Amniotic stem cell (primary cell): ENCODE measurements at regions not wholly inside any gene's neighbourhood (a gene's known extent, or its start where the extent isn't known, plus 50 kb on each side); places are given as distances from the start of the nearest gene placed in this dataset.
A peak's percentile ranks its signal among the peaks of the same experiment; 100 is the strongest.

Experiments used
- DNase-seq: peaks from one replicate; lab custom pipeline; 2025; lab: John Stamatoyannopoulos, UW

DNA sequence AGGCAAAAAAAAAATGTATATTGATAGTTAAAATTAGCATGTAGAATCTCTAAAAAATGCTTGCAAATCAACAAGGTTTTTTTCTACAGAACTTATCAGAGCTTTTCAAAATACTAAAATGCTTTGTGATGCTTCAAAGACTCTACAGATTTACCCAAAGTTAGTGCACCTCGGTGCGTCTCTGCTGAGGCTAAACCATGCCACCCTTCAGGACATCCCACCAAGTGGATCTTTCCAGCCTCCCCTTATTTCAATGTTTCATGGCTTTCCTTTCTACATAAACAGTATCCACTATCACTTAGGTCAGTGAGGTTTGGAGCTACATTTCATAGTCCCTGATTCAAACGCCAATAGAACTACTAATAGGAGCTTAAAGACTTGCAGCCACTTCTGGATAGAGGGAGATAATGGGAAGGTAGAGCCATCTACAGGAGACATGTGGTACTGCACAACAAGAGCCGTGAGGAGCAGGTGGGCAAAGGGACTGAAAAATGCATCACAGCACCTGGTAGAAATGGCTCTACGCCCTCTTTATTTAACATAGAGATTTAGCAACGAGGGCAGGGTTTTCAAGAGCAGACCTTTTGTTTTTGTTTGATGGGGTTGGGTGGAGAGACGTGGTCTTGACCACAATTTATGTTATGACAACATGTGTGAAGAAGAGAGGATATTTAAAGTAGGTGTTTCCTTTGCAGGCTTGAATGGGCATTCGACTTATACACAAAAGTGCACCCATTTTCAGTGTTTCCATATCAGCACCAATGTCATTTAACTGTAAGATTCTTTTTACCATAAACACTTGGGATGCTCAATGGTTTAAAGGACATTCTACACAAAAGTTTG lies 56.1 kb upstream of the SLC35G4 start:
- DNase-seq = peak; percentile 0

DNA sequence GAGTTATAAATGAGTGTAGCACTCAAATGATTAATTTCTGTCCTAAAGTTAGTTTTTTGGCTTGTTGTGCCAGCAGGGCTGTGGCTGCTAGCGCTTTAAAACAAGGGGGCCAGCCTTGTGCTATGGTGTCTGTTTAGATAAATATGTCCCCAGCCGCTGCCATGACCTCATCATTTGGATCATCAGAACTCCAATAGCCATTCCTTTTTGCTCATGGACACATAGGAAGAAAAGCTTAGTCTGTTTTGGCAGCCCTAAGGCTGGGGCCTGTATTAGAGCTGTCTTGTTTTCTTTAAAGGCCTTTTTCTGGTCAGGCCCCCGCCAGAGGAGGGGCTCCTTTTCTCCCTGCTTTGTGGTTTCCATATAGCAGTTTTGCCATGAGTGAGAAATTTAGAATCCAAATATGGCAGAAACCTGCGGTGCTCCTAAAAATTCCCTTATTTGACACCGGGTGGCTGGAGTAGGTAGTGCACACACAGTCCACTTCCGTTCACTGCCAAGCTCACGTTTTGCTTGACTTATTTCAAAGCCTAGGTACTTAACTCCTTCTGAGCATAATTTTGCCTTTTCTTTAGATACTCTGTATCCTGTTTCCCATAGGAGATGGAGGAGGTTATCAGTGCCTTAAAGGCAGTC lies 60.4 kb upstream of the SLC35G4 start:
- no peak for DNase-seq

DNA sequence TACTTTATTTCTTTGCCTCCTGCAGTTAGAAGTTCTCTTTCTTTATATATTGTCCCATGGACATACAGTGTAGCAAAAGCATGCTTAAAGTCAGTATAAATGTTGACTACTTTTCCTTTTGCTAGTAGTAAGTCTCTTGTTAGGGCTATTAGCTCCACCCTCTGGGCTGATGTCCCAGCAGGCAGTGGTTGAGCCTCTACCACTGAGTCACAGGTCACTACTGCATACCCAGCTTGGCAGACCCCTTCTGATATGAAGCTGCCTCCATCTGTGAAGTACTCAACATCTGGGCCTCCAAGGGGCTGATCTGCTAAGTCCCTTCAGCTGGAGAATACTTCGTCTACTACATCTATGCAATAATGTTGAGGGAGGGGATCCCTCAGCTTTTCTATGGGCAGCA lies 61.0 kb upstream of the SLC35G4 start:
- DNase-seq = no peak

DNA sequence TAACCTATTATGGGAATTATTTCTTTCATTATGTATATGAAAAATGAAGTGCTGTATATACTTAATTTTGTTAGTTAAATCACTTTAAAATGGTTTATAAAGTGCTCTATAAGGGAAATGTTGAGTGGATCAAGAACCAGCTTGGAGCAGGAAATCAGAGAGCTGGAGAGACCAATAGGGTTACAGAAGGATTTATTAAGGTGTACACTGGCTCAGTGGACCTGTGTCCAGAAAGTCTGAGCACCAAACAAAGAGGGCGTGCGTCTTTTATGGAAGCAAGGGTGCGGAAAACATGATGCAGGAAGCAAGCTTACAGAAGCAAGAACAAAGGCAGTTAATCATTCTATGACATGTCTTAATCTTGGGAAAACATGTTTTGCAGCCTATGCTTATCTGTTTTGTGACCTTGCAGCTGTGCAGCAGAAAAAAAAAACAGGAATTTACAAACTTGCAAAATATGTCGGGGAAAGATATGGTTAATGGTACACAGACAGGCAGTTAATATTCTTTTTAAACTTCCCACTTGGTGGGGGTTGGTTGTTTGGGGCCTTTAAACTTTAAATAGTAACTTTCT lies 65.2 kb upstream of the SLC35G4 start:
- DNase-seq = no peak

DNA sequence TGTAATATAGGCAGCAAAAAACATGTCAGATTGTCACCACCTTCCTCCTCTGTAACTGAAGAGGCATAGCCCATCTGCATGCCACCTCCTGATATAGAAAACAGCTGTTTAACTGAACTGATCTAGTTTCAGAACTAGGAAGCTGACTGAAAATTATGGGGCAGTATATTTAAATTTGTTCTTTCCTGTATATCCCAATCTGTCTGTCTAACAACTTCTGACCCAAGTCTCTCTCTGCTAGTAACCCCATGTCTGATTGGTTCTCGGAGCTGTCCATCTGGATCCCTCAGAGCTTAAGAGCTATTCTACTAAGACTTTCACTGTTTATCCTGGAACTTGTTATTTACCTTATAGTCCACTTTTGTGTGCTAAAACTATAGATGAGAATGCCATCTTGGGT lies 68.2 kb upstream of the SLC35G4 start:
- DNase-seq = no peak

DNA sequence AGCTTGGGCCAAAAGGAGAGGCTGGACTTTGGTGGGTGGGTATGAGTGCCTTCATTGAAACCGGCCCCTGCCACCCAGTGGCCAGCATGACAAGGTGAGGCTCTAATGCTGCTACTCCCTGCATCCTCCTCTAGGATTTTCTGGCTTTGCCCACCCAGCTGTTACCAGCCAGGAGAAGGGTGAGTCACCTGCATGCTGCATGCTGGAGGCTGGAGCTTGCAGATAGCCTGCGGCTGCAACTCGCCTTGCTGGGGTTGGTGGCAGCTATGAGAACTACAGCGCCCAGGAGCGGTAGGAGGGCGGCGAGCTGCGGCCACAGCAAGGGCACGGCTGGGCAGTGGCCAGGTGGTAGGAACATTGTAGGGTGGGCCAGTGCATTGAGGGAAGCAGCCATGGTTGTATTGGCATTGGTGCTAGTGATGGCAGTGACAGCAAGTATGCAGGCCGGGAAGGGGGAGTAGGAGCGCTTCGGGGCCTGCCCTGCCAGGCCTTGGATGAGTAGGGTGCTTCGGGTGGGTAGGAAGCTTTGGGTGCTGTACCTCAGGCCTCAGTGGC lies 75.4 kb upstream of the SLC35G4 start:
- DNase-seq = no peak

DNA sequence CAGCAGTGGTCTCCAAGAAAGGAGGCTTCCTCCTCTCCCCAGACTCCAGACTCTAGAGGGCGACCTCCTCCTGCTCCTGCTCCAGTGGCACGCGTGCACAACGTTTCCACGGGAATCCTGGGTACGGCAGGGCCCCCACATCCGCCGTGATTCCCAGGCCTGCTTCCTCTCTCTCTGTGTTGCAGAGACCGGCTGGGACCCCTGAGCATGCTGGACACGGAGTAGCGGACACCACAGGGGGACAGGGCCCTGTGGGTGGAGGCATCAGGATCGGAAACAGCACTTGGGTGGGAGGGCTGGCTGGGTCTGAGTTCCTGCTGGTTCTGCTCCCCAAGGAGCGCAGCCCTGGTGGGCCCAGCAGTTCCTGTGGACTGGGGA lies 75.9 kb upstream of the SLC35G4 start:
- no peak for DNase-seq

DNA sequence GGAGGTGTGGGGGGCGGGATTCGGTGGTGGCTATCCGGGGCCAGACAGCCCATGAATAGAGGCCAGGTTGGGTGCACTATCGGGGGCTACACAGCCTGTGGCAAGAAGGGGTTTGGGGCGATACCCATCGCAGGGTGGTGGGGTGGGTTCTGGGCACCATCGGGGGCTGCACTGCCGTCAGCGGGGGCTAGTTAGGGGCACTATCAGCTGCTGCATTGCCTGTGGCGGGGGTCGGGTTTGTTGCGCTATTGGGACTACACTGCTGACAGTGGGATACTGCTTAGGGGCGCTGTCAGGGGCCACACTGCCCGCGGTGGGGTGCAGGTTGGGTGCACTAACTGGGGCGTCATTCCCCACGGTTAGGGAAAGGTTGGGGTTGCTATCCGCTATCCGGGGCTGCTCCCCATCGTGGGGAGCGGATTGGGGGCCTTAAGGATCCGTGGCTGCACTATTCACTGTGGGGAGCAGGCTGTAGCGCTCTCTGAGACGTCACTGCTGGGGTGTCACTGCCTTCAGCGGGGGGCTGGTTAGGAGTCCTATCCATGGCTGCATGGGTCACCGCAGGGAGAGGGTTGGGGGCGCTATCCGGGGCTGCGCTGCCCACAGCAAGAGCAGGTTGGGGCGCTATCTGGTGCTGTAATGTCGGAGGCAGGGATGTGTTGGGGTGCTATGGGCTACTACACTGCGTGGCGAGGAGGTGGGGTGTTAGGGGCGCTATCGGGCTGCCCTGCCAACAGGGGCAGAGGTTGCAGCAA lies 76.5 kb upstream of the SLC35G4 start:
- no peak for DNase-seq

DNA sequence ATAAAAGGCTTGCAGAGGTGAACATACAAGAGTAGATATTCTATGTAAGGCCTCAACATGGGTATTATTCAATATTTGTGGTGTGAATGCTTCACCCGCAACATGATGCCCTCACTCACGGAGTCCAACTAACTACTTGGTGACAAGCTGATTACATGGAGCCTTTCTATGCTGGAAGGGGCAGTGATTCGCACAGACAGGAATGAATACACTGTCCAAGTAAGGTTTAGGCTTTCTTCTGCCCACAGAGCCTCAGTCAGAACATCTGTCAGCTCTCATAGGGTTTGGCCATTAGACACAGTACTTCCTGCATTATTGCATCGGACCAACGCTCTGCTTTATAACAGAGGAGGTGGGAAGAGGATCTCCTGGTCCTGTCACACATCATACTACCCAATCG lies 80.3 kb upstream of the SLC35G4 start:
- no peak for DNase-seq

DNA sequence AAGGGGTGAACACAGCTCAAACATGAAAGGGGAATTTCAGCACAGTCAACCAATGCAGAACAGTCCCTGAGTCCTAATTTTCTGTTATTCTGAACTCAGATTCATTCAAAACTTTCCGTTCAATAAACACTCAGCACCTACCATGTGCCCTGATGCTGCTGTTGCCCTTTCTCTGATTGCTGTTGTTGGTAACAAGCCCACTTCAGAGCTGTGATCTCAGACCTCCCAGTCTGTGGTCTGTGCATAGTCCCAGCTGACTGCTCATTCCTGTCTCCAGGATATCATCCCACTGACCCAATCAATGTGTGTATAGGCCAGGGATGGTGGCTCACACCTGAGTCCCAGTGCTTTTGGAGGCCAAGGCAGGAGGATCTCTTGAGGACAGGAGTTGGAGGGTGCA lies 82.7 kb upstream of the SLC35G4 start:
- DNase-seq = no peak

DNA sequence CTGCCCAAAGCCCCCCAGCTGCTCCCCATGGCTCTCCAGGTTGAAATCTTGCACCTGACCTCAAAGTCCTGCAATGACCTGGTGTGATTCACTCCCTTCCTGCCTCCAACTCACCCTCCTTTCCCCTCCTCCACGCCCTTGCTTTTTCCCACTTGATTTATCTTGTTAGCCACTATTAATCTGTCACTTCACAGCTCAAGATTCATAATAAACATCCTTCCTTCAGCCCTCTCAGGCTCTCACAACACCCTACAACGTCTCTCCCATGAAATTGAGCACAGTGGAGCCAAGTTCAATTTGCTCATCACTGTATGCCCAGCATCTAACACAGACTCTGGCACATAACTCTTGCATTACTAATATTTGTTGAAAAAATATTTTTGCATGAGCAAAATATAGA lies 85.6 kb upstream of the SLC35G4 start:
- DNase-seq = no peak

DNA sequence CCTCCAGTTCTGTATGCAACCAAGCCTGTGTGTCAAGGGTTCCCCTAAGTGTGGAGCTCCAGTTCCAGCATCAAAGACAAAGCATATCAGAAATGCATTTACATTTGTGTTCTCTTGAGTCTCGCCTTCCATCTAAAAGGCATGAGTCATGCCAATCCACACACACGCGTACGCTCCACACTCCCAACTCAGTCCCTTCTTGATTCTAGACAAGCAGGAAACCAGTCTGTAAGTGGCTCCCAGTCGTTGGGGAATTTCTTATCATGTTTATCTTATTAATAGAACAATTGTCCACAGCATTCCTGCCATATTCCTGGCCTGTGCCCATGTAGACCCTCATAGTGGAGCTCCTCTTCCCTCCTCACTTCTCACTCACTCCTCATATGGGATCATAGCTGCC lies 86.4 kb upstream of the SLC35G4 start:
- DNase-seq = no peak

DNA sequence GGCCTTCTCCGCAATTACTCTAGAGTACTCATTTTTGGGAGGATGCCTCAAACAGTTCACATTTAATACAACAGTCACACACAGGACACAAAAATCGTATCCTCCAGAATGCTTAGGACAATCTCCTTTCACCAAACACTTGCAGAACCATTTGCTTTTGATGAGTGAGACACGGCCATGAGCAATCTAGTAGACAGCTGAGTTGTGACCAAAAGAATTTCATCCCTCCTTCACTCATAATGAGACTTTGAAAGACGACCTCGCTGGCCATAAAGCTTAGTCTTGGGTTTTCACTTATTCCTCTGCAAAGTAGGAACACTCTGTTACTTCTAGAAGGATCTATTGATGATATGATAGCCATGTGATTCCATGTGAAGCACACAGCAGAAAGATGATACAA lies 87.5 kb upstream of the SLC35G4 start:
- no peak for DNase-seq

DNA sequence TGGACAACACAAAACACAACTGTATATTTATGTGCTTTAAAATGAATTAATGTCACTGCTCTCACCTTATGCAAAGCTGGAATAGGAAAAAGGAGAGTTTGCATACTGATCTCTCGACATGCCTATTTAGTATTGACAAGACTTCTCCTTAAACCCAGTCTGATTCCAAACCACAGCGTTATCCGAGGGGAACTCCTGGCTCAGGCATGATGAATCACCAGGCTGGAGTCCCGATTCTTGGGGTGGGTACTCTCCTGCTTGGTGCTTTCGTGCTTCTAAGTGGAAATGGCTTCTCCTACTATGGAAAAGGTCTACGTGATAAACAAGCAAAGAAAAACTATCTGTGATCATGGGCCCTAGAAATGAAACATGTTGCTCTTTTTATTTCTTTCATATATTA lies 88.9 kb upstream of the SLC35G4 start:
- DNase-seq = no peak

DNA sequence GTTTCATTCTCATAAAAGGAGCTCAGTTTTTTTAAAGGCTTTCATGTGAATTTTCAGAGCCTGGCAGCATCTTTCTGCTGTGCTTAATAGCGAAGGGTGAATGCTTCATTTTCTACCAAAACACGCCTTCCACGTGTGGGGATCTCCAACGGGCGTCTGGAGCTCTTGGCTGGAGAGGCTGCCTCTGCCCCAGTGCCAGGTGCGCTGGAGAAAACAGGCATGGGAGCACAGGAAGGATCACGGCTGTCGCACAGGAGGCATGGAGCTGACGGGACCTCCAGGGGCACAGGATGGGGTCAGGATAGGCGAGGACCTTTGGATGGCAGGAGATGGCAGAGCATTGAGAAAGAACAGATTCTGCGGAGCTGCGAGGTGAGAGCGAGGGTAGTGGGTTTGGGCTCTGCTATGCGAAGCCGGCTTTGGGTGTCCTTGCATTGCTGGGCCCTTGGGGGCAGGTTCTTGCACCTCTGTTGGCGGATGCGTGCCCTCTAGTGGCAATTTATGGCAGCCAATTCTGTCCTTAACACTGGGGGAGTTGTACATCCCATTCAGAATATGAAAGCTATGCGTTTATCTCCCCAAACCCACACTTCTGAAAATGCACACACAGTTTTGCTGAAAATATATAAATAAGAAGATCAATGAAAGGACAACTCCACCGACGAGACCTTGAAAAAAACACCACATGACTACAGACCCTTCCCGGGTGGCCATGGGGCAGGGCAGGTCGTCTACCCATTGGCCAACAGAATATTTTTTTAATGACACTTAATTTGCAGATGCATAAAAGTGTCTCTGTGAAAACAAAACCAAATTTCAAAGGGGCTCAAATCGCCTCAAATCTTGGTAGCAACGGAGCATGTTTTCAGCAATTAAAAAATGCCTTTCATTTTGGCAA lies 90.4 kb upstream of the SLC35G4 start:
- no peak for DNase-seq

DNA sequence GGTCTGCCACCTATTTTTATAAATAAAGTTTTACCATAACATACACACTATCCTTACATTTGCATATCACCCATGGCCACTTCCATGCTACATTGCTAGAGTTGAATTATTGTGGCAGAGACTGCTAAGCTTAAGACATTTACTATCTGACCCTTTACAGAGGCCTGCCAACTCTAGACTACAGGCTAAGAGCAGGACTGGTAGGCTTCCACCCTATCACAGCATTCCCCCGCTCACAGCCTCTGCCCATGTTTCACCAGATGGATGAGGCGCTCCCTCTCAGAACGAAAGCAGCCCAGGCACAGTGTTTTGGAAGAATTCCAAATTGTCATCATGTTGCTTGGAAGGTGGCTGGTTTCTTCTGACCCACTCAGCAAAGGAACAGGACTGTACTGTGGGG lies 91.7 kb upstream of the SLC35G4 start:
- DNase-seq = no peak

DNA sequence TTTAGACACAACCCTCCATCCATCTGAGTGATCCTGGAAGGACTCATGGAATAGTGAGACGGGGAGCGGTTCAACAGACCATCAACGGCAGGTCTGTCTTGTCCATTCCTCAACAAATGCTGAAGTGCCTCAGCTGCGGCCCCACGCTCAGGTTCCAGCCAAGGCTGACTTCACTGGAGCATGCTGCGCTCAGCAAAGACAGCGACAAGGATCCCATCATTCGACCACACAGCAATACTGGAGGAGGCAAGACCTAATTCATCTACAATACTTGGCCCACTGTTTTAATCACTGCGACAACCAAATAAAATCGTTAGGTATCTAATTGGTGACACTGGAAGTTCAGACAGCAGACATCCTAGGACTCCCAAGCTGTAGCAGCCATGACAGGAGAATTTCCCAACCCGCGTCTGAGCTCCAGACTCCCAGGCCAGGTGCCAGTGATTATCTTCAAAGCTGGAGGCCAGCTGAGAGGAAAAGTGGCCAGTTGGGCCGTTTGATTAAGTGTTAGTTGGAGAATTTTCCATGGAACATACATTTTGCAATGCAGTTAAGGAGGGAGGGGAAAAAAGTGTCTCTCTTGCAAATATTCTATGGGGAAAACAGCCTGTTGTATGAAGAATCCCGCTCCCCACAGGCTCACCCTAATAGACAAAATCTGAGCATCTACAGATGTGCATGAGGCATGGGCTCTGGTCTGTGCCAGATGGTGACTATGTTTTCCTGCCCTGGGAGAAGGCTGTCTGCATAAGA lies 92.5 kb upstream of the SLC35G4 start:
- no peak for DNase-seq

DNA sequence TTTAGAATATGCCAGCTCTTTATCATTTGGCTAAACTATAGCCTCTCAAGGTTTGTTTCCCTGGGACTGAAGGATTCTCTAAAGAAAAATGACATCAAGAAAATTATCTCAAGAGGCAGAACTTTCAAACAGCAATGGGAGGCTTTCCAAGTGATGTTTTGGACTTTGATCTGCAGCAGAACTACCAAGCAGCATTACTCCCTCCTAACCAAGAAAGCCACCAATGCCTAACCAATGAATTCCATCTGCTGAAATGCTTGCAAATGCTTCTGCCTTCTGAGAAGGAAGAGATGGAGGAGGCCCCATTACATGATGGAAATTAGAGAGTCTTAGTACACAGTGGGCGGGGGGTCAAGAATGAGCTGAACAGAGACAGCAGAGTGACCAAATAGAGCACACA lies 95.1 kb upstream of the SLC35G4 start:
- DNase-seq = no peak

DNA sequence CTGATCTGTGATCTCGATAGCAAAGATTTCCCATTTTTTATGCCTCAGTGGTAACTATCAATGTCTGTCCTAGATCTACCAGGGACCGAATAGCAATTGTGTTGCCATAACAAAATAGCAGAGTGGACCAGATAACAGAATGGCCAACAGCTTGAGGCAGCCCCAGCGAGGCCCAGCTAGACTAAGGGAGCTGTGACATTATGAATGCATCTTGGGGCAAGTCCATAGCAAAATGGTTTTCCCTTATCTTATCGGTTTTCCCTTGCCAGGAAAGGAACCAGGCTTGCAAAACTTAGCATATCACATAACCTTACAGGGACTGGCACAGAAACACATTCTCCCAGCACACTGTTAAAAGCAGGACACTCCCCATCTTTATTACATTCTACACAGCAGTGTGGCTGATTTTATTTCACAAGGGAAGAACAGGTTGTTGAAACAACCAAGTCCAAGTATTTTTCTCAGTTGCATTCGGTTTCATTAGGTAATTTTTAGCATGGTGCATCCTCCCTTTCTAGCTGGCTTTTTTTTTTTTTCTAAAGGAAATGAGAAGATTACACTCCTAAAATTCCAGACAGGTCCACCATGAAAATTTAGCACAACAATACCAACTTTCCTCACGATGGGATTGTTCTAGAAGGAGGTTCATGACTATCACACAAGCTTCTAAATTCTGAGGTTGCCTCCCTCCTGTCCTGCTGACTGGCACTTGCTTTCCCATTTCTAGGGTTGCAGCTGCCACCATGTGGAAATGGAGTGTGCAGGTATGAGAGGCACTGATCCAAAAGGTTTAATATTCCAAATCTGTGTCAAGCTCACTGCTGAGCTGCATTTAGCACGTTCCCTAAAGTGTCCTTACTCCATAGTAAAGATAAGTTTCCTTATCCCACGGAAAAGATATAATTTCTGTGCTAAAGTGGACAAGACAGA lies 97.0 kb upstream of the SLC35G4 start:
- no peak for DNase-seq
